ENCODE measurements at regions not wholly inside any gene's neighbourhood (a gene's known extent, or its start where the extent isn't known, plus 50 kb on each side); places are given as distances from the start of the nearest gene placed in this dataset.

- TF ChIP-seq CTCF (IDR thresholded peaks at IDR 0.05) (no peak), POLR2A (IDR thresholded peaks at IDR 0.05) (no peak)
Measured at GRCh38 chr12:74152370-74152769, 385.3 kb upstream of the ATXN7L3B start.
